HG03442 (cell line): ENCODE measurements at regions not wholly inside any gene's neighbourhood (a gene's known extent, or its start where the extent isn't known, plus 50 kb on each side); places are given as distances from the start of the nearest gene placed in this dataset.

ENCODE experiments used
- ATAC-seq: cut with Tn5 transposase; IDR thresholded peaks from one replicate; pipeline ENCODE4 v1.9.1; 2021; ENCODE audit warnings: mild to moderate bottlenecking, moderate library complexity; ENCODE audit not compliant: unreplicated experiment

GRCh38 chr7:89401099-89401498, 605.6 kb upstream of the TEX47 start:
- ATAC-seq, result no peak

DNA sequence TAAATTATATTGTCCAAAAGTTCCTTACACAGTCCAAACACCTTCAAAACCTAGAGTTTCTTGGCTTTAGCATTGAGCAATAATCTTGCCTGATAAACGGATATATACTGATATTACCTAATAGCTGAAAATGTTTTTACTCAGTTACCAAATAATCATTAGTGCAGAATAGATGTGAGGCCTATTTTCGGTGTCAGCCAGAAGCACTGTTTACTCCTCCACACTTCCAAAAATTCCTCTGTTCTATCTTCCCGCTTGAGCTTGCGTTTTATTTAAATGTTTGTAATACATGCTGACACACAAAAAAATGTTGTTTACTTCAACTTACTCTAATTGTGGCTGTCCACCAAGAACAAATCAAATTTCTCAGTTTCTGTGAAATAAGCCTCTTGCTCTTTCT, 606.2 kb upstream of the TEX47 start:
- ATAC-seq, result no peak

GRCh38 chr7:89451911-89452310, 656.4 kb upstream of the TEX47 start:
- ATAC-seq, result no peak

DNA sequence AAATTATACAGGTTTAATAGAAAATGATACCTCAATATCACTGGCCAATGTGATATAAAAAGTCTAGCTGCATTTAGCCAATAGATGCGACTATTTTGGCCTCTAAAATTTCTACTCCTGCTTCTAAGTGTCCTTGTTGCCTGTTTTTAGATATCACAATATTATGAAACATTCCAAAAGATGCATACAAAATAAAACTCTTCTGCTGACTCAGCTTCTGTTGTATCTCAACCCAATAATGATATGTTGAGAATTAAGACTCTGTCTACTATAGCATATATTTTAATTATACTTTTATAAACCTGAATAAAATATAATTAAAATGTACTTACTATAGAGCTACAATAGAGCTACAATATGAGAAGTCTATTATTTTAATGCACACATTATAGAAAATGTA, 661.0 kb upstream of the TEX47 start:
- no peak for ATAC-seq

- no peak for ATAC-seq
Observed at GRCh38 chr7:89458114-89458513, 662.6 kb upstream of the TEX47 start.

DNA sequence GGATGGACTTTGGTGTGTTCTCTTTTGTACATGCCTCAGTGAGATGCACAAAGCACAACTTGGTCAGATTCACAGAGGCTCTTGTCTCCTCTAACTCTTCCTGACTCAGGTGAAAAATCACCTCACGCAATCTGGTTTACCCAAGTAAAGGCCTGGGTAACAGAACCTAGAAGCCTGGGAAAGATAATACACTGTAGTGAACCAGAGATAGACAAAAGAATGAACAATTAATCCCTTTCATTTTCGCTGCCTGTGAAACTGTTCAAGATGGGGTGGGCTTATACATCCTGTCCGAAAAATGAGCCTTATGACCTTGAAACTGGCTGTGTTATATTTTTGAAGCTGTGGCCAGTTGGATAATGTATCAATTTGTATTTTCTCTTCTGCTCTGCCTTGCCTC, 678.9 kb upstream of the TEX47 start:
- no peak for ATAC-seq

DNA sequence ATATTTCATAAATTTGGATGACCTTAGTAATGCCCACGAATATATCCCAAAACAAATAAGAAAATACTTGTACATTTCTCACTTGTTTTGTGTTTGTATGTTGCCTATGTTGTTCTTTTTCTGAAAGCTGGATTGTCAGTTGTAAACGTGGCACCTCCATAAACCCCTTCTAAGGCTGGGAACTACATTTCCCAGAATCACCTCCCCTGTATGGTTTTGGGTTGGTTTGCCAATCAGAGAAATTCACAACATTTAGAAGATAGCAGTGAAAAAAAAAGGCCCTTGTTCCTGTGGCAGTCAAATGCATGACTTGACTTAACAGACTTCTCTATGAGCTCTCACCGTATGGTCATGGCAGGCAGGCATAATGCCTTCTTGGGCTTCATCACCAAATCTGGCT, 676.3 kb upstream of the STEAP1 start:
- ATAC-seq, result no peak

DNA sequence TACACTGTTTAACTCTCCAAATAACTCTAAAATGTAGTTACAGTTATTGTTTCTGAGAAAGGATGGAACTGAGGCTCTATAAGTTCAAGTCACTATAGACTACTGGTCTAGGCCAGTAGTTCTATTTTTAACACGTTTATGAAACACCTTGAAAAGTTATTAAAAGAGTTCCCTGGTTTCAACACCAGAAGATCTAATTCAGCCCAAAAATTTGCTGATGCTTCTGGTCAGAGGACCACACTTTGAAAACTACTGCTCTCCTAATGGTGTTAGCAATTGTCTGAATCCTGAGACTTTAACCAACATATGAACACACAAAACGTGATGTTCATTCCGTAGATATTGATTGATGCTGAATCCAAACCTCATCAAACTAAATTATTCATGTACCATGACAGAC, 658.6 kb upstream of the STEAP1 start:
- no peak for ATAC-seq

DNA sequence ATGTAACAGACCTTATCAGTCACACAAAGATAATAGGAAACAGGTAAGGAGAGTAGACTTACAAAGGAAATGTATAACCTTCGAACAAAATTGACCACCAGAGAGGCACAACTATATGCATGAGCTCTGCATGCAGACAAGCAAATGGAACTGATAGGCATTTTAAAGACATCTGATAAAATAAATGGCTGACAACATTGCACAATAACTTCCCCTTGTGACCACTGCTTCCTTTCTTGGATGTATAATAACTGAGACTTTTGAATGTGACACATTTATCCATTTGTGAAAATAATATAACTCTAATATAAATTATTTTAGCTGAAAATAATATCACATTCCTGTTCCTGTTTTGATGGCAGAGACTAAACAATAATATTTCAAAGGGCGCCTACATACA, 654.2 kb upstream of the STEAP1 start:
- ATAC-seq, result no peak

- ATAC-seq, result no peak
Observed at GRCh38 chr7:89503281-89503680, 651.0 kb upstream of the STEAP1 start.

DNA sequence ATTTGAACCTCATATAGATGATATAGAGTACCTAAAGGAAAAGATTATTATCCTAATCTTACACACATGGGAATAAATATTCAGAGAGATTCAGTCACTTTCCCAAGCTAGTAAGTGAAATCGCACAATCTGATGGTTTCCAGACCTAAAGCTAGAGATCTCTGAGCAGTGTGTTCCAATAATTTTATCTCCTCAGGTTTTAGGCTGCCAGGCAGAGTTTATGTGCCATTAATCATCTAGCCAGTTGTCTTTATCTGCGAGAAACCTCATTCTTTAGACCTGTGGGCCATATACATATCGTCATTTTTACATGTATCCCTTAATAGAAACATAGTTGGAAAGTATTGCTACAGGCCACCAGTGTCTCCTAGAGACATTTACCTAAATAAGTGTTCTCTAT, 647.2 kb upstream of the STEAP1 start:
- ATAC-seq, result no peak

DNA sequence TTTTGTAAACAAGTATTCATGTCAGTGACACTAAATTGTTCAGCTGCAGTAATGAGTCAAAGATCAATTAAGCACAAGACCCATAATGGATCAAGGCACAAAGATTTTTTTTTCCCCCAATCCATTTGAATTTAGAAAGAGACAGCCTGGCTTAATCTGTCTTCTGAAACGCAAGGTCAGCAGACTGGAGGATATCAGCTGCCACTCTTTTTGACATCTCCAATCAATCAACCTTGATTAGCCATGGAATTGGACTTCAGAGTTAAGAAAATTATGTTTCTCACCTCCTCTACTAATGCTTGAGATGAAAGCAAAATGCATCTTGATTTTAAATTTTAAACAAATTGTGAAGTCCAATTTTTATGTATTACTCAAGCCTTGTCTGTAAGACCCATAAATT, 642.4 kb upstream of the STEAP1 start:
- no peak for ATAC-seq

- no peak for ATAC-seq
Observed at GRCh38 chr7:89514970-89515369, 639.3 kb upstream of the STEAP1 start.

DNA sequence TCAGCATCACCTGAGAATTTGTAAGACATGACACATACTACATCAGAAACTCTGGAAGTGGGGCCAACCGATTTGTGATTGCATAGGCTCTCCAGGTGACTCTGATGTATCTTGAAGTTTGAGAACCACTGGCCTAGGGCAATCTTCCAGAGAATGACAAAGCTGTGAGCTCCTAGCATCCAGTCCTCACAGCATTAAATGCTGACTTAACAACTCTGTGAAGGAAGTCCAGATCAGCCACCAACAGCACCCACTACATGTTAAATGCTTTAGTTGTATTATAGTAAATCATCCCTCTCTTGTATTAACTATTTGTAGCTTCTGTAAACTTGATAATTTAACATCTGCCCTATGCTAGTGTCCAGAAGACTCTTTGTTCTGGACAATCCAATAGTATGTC, 636.5 kb upstream of the STEAP1 start:
- ATAC-seq, result no peak

GRCh38 chr7:89549768-89550167, 604.5 kb upstream of the STEAP1 start:
- no peak for ATAC-seq

GRCh38 chr7:89554209-89554608, 600.1 kb upstream of the STEAP1 start:
- ATAC-seq, result no peak

DNA sequence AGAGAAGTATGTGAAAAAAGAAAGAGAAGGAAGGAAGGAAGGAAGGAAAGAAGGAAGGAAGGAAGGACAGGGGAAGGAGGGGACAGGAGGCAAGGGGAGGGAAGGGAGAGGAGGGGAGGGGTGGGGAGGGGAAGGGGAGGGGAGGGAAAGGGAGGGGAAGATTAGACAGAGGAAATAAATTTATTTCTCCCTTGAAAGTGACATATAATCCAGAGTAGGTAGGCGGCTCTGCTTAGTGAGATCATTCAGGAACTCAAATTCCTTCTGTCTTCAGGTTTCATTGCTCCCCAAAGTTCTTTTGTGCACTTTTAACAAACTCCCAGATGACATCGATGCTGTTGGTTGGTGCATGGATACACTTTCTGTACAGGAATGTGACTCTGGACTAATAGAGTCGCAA, 594.7 kb upstream of the STEAP1 start:
- ATAC-seq, result no peak

- no peak for ATAC-seq
Observed at GRCh38 chr7:89563597-89563996, 590.7 kb upstream of the STEAP1 start.

DNA sequence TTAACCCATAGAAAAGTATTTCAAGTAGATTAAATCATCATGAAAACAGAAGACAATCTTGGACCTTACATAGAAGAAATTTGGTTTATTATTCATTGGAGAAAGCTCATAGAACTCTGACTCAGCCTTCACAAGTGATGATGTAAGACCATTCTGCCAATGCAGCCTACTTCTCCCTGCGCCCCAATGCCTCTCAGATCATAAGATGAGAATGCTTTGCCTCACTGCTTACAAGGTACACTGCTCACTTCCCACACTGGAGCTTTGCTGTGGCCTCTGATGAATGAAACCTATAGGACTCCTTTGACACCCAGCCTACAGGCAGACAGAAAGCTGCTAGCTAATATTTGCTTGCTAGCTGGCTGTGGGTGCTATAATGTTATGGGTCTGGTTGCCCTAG, 569.4 kb upstream of the STEAP1 start:
- ATAC-seq, result no peak

- ATAC-seq, result no peak
Observed at GRCh38 chr7:89593125-89593524, 561.1 kb upstream of the STEAP1 start.

DNA sequence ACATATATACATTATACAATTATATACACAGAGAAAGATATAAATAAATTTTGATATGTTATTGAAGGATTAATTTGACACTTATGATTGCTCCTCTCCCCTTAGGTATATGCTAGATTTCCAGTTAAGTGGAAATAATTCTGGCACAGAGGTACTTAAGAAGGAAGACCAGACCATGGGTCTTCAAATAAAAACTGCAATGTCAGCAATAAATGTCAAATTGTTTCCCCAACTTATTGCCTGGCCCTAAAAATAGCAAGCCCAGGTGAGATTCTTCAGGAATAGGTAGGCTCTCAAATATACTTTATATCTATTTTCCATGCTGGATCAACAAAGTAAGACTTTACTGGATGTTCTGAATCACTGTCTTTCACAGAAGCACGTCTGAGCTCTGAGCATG, 551.3 kb upstream of the STEAP1 start:
- ATAC-seq, result no peak

DNA sequence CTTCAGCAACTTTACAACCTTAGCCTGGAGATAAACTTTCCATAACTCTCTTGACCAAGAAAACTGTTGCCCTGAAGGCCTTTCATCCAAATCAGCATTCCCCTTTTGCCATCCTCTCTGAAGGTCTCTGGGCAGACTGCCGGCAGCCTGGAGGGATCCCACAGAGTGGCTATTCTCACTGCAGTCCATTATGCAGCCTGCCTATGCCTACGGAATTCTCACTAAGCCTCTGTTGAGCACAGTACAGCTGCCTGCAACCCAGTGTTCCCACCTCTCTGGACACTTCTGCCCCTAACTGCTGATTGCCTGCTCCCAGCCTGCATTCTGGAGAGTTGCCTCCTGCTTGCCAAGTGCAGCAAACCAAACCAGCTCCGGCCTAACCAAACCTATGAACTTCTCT, 548.9 kb upstream of the STEAP1 start:
- no peak for ATAC-seq

DNA sequence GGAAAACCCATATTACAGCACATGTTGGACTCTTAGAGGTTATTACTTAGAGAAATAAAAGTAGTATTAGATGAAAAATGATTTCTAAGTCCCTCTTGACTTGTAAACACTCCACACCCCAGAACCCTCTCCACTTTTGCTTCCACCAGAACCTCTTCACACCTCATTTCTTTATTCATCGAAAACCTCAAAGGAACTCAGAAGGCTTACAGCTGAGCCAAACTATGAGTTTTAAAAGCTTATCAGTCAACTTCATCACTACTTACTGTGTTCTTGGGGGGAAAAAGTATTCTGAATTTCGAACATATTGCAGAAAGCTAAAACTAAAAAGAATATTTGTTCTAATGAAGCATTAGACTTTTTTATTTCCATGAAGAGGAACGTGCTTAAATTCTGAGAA, 547.8 kb upstream of the STEAP1 start:
- no peak for ATAC-seq

GRCh38 chr7:89607792-89608191, 546.5 kb upstream of the STEAP1 start:
- ATAC-seq, result no peak
